Endodermal cell (in vitro differentiated cells): ENCODE measurements at regions not wholly inside any gene's neighbourhood (a gene's known extent, or its start where the extent isn't known, plus 50 kb on each side); places are given as distances from the start of the nearest gene placed in this dataset.

ENCODE experiments used
- DNase-seq: peaks from one replicate; pipeline ENCODE4 v3.0.0-alpha.2; 2017
- H3K27ac ChIP-seq: 2 replicates; pipeline ENCODE4 v1.5.1; 2013; ENCODE audit warnings: mild to moderate bottlenecking, low read depth, low read length, moderate library complexity
- H3K27me3 ChIP-seq: 2 replicates; pipeline ENCODE4 v1.6.1; 2013; ENCODE audit warnings: mild to moderate bottlenecking, low read length, moderate library complexity; ENCODE audit not compliant: insufficient read depth, control insufficient read depth, poor library complexity, severe bottlenecking
- H3K36me3 ChIP-seq: 2 replicates; pipeline ENCODE4 v1.7.0; 2013; ENCODE audit warnings: mild to moderate bottlenecking, low read length, moderate library complexity; ENCODE audit not compliant: control insufficient read depth, insufficient read depth
- H3K4me1 ChIP-seq: one replicate; pipeline ENCODE4 v1.7.0; 2013; ENCODE audit warnings: low read length; ENCODE audit not compliant: control insufficient read depth, insufficient read depth
- H3K4me3 ChIP-seq: 2 replicates; pipeline ENCODE4 v1.5.1; 2013; ENCODE audit warnings: mild to moderate bottlenecking, low read length, moderate library complexity
- H3K9ac ChIP-seq: 2 replicates; pipeline ENCODE4 v1.6.1; 2013; ENCODE audit warnings: mild to moderate bottlenecking, low read length, moderate library complexity; ENCODE audit not compliant: poor library complexity, severe bottlenecking; ENCODE audit errors: extremely low read depth
- H3K9me3 ChIP-seq: 2 replicates; pipeline ENCODE4 v1.6.1; 2013; ENCODE audit warnings: mild to moderate bottlenecking, low read length, moderate library complexity; ENCODE audit not compliant: control insufficient read depth
- H3K27ac Mint-ChIP-seq: 2 replicates; pipeline ENCODE4 v1.8.0; 2020; ENCODE audit warnings: mixed read lengths
- H3K27me3 Mint-ChIP-seq: 2 replicates; pipeline ENCODE4 v1.8.0; 2021; ENCODE audit warnings: mild to moderate bottlenecking, mixed read lengths; ENCODE audit not compliant: insufficient read depth
- H3K36me3 Mint-ChIP-seq: 2 replicates; pipeline ENCODE4 v1.8.0; 2020; ENCODE audit warnings: low read depth, mixed read lengths
- H3K4me1 Mint-ChIP-seq: 2 replicates; pipeline ENCODE4 v1.8.0; 2020; ENCODE audit warnings: mixed read lengths
- H3K4me3 Mint-ChIP-seq: 2 replicates; pipeline ENCODE4 v1.8.0; 2020; ENCODE audit warnings: mild to moderate bottlenecking, moderate library complexity, mixed read lengths
- H3K9me3 Mint-ChIP-seq: 2 replicates; pipeline ENCODE4 v1.8.0; 2020; ENCODE audit warnings: mild to moderate bottlenecking, mixed read lengths
- CTCF ChIP-seq: fragments of 200-600 bp; sonication (generic); conservative IDR thresholded peaks from 2 replicates; pipeline ENCODE4 v1.5.0; 2021; ENCODE audit warnings: antibody characterized with exemption, mild to moderate bottlenecking
- WGBS, 2 experiments: methylation state at CpG; one replicate each; pipeline versions ENCODE4 v1.1.5 to v1.1.7; 2013; ENCODE audit warnings: missing lambda C conversion rate in 2 of 2, mixed read lengths in 1 of 2; ENCODE audit not compliant: insufficient coverage in 1 of 2, insufficient read length in 1 of 2; 5-methylcytosine and 5-hydroxymethylcytosine counted together

- H3K36me3 Mint-ChIP-seq: no peaks in the 10 kb centered on the region
- Histone ChIP-seq H3K4me3 (no peak overlapping the region), H3K27me3 (no peaks in the 10 kb centered on the region), H3K4me1 (no peaks in the 10 kb centered on the region), H3K36me3 (no peaks in the 10 kb centered on the region), H3K27ac (no peak overlapping the region), H3K9me3 (peaks cover 12% of the 10 kb centered on the region), H3K9ac (no peak overlapping the region)
- 100% methylated on average over 1 of the region's 1 CpG; no CpG with 5 or more reads in 1 of the 2 experiments for WGBS, 2 experiments
- no peak overlapping the region for H3K27ac Mint-ChIP-seq
- no peak for TF ChIP-seq CTCF
- DNase-seq: no peak
- H3K4me1 Mint-ChIP-seq: peaks cover 7% of the 10 kb centered on the region
- H3K27me3 Mint-ChIP-seq: no peaks in the 10 kb centered on the region
- no peak overlapping the region for H3K4me3 Mint-ChIP-seq
- peaks cover 9% of the 10 kb centered on the region for H3K9me3 Mint-ChIP-seq
Measured at GRCh38 chr5:97618721-97619120, 435.7 kb upstream of the RIOK2 start.

GRCh38 chr5:97623441-97623840 lies 440.4 kb upstream of the RIOK2 start:
- H3K27me3 ChIP-seq: no peaks in the 10 kb centered on the region
- H3K27ac ChIP-seq: no peak overlapping the region
- no peak overlapping the region for H3K4me3 Mint-ChIP-seq
- no peak overlapping the region for H3K9ac ChIP-seq
- H3K4me3 ChIP-seq: no peak overlapping the region
- no peaks in the 10 kb centered on the region for H3K36me3 Mint-ChIP-seq
- H3K27me3 Mint-ChIP-seq: no peaks in the 10 kb centered on the region
- DNase-seq: peak; percentile 63
- 89 to 100% methylated on average over 1 to 3 of the region's 3 CpGs for WGBS, 2 experiments
- H3K4me1 Mint-ChIP-seq: peaks cover 13% of the 10 kb centered on the region
- H3K36me3 ChIP-seq: no peaks in the 10 kb centered on the region
- H3K9me3 Mint-ChIP-seq: peaks cover 9% of the 10 kb centered on the region
- no peak overlapping the region for H3K27ac Mint-ChIP-seq
- H3K9me3 ChIP-seq: peaks cover 10% of the 10 kb centered on the region
- peak; percentile 59 for TF ChIP-seq CTCF
- no peaks in the 10 kb centered on the region for H3K4me1 ChIP-seq

- no peaks in the 10 kb centered on the region for H3K36me3 ChIP-seq
- H3K27me3 ChIP-seq: no peaks in the 10 kb centered on the region
- H3K9me3 Mint-ChIP-seq: no peaks in the 10 kb centered on the region
- TF ChIP-seq CTCF: no peak
- H3K4me3 ChIP-seq: no peak overlapping the region
- no peak overlapping the region for H3K27ac Mint-ChIP-seq
- no peaks in the 10 kb centered on the region for H3K27me3 Mint-ChIP-seq
- no peak overlapping the region for H3K9ac ChIP-seq
- H3K4me1 ChIP-seq: no peaks in the 10 kb centered on the region
- no peak overlapping the region for H3K4me3 Mint-ChIP-seq
- H3K9me3 ChIP-seq: no peaks in the 10 kb centered on the region
- DNase-seq: no peak
- no peak overlapping the region for H3K27ac ChIP-seq
- no peaks in the 10 kb centered on the region for H3K36me3 Mint-ChIP-seq
- peaks cover 13% of the 10 kb centered on the region for H3K4me1 Mint-ChIP-seq
Measured at GRCh38 chr5:97624886-97625285, 441.8 kb upstream of the RIOK2 start.
